Naive thymus-derived CD8-positive, alpha-beta T cell (primary cell): ENCODE measurements at regions not wholly inside any gene's neighbourhood (a gene's known extent, or its start where the extent isn't known, plus 50 kb on each side); places are given as distances from the start of the nearest gene placed in this dataset.

Experiments
- ATAC-seq, 2 donors: fragments of 150-1000 bp; cut with Tn5 transposase in 1 of 2; sonication (Bioruptor Pico), chemical (Tn5 transposase) in 1 of 2; 1 replicate in 1 of 2; 2 replicates in 1 of 2; pipeline ENCODE4 v1.10.0; 2021; ENCODE audit warnings: mild to moderate bottlenecking in 2 of 2, moderate library complexity in 2 of 2
- POLR2A ChIA-PET: fragments of 350-600 bp; sonication (Branson Sonifier 250); formaldehyde crosslinking; loops from one replicate; lab custom pipeline; 2021; ENCODE audit warnings: antibody characterized with exemption; lab: Charles Lee
- DNase-seq, 10 donors: peaks; one replicate each; pipeline versions ENCODE4 v3.0.0 to v3.0.0-alpha.2; 2020 to 2022
- H3K27ac Mint-ChIP-seq, 10 donors: one replicate each; pipeline ENCODE4 v1.8.0; 2020 to 2022; ENCODE audit warnings: mild to moderate bottlenecking in 10 of 10, mixed read lengths in 10 of 10, moderate library complexity in 4 of 10, inconsistent platforms in 1 of 10
- H3K27me3 Mint-ChIP-seq, 5 donors: one replicate each; pipeline ENCODE4 v1.8.0; 2021 to 2022; ENCODE audit warnings: mixed read lengths in 5 of 5
- H3K36me3 Mint-ChIP-seq, 3 donors: one replicate each; pipeline ENCODE4 v1.8.0; 2020 to 2022; ENCODE audit warnings: mixed read lengths in 3 of 3, mild to moderate bottlenecking in 2 of 3, inconsistent platforms in 1 of 3
- H3K4me1 Mint-ChIP-seq, 4 donors: one replicate each; pipeline ENCODE4 v1.8.0; 2021 to 2022; ENCODE audit warnings: mixed read lengths in 4 of 4
- H3K4me3 Mint-ChIP-seq, 10 donors: one replicate each; pipeline ENCODE4 v1.8.0; 2020 to 2022; ENCODE audit warnings: mild to moderate bottlenecking in 10 of 10, mixed read lengths in 10 of 10, moderate library complexity in 6 of 10, inconsistent platforms in 1 of 10
- H3K9me3 Mint-ChIP-seq, 9 donors: one replicate each; pipeline ENCODE4 v1.8.0; 2020 to 2022; ENCODE audit warnings: mixed read lengths in 9 of 9, mild to moderate bottlenecking in 3 of 9, inconsistent platforms in 1 of 9, moderate library complexity in 1 of 9

- Mint-ChIP-seq H3K9me3 (peaks cover 0 to 2% (median 0%) of the 10 kb centered on the region in 9 donors), H3K27me3 (peaks cover 4 to 31% (median 21%) of the 10 kb centered on the region in 5 donors), H3K4me3 (no peak overlapping the region), H3K4me1 (peaks cover 0 to 11% (median 2%) of the 10 kb centered on the region in 4 donors), H3K27ac (no peak overlapping the region), H3K36me3 (no peaks in the 10 kb centered on the region)
- no peak for DNase-seq
- ATAC-seq = no peak
- POLR2A ChIA-PET = no interaction called here
Observed at GRCh38 chr16:79328402-79329165, 272.0 kb downstream of the MAF start.

GRCh38 chr16:79327836-79328235, 272.7 kb downstream of the MAF start:
- H3K36me3 Mint-ChIP-seq = no peaks in the 10 kb centered on the region
- POLR2A ChIA-PET = no interaction called here
- H3K27me3 Mint-ChIP-seq = peaks cover 4 to 39% (median 21%) of the 10 kb centered on the region in 5 donors
- H3K4me3 Mint-ChIP-seq = no peak overlapping the region
- no peak overlapping the region for H3K27ac Mint-ChIP-seq
- peaks cover 0 to 2% (median 0%) of the 10 kb centered on the region in 9 donors for H3K9me3 Mint-ChIP-seq
- peaks cover 0 to 11% (median 2%) of the 10 kb centered on the region in 4 donors for H3K4me1 Mint-ChIP-seq
- DNase-seq = no peak
- no peak for ATAC-seq

GRCh38 chr16:79326549-79326948, 274.0 kb downstream of the MAF start:
- DNase-seq (no peak), ATAC-seq (no peak)
- peaks cover 0 to 11% (median 2%) of the 10 kb centered on the region in 4 donors for H3K4me1 Mint-ChIP-seq
- no peaks in the 10 kb centered on the region for H3K36me3 Mint-ChIP-seq
- peaks cover 8 to 52% (median 23%) of the 10 kb centered on the region in 5 donors for H3K27me3 Mint-ChIP-seq
- peaks cover 0 to 2% (median 0%) of the 10 kb centered on the region in 9 donors for H3K9me3 Mint-ChIP-seq
- H3K27ac Mint-ChIP-seq = no peak overlapping the region
- POLR2A ChIA-PET = no interaction called here
- no peak overlapping the region for H3K4me3 Mint-ChIP-seq

GRCh38 chr16:79325226-79325945, 275.2 kb downstream of the MAF start:
- Mint-ChIP-seq H3K27ac (no peak overlapping the region), H3K27me3 (peaks cover 12 to 61% (median 24%) of the 10 kb centered on the region in 5 donors), H3K9me3 (peaks cover 0 to 2% (median 0%) of the 10 kb centered on the region in 9 donors), H3K4me3 (no peak overlapping the region), H3K36me3 (no peaks in the 10 kb centered on the region), H3K4me1 (peaks cover 0 to 11% (median 2%) of the 10 kb centered on the region in 4 donors)
- ATAC-seq (no peak), DNase-seq (no peak)
- POLR2A ChIA-PET = no interaction called here

- no peak overlapping the region for H3K27ac Mint-ChIP-seq
- POLR2A ChIA-PET = no interaction called here
- peaks cover 13 to 65% (median 36%) of the 10 kb centered on the region in 5 donors for H3K27me3 Mint-ChIP-seq
- ATAC-seq (no peak), DNase-seq (no peak)
- no peaks in the 10 kb centered on the region for H3K36me3 Mint-ChIP-seq
- H3K4me3 Mint-ChIP-seq = no peak overlapping the region
- H3K4me1 Mint-ChIP-seq = peaks cover 0 to 11% (median 3%) of the 10 kb centered on the region in 4 donors
- H3K9me3 Mint-ChIP-seq = peaks cover 0 to 2% (median 0%) of the 10 kb centered on the region in 9 donors
Observed at GRCh38 chr16:79320956-79321355, 279.6 kb downstream of the MAF start.

GRCh38 chr16:79318143-79318899, 282.2 kb downstream of the MAF start:
- H3K9me3 Mint-ChIP-seq = no peaks in the 10 kb centered on the region
- peaks cover 15 to 62% (median 33%) of the 10 kb centered on the region in 5 donors for H3K27me3 Mint-ChIP-seq
- DNase-seq (no peak), ATAC-seq (no peak)
- H3K27ac Mint-ChIP-seq = no peak overlapping the region
- H3K4me3 Mint-ChIP-seq = no peak overlapping the region
- H3K36me3 Mint-ChIP-seq = no peaks in the 10 kb centered on the region
- POLR2A ChIA-PET = no interaction called here
- peaks cover 0 to 9% (median 0%) of the 10 kb centered on the region in 4 donors for H3K4me1 Mint-ChIP-seq

GRCh38 chr16:79317521-79317920, 283.0 kb downstream of the MAF start:
- POLR2A ChIA-PET = no interaction called here
- DNase-seq (no peak), ATAC-seq (no peak)
- Mint-ChIP-seq H3K4me3 (no peak overlapping the region), H3K4me1 (peaks cover 0 to 9% (median 0%) of the 10 kb centered on the region in 4 donors), H3K9me3 (no peaks in the 10 kb centered on the region), H3K27me3 (peaks cover 18 to 54% (median 37%) of the 10 kb centered on the region in 5 donors), H3K27ac (no peak overlapping the region), H3K36me3 (no peaks in the 10 kb centered on the region)

- Mint-ChIP-seq H3K27ac (no peak overlapping the region), H3K27me3 (peaks cover 15 to 49% (median 36%) of the 10 kb centered on the region in 5 donors), H3K9me3 (no peaks in the 10 kb centered on the region), H3K4me1 (peaks cover 0 to 9% (median 0%) of the 10 kb centered on the region in 4 donors), H3K36me3 (no peaks in the 10 kb centered on the region), H3K4me3 (no peak overlapping the region)
- POLR2A ChIA-PET = no interaction called here
- ATAC-seq = no peak
- no peak for DNase-seq
Observed at GRCh38 chr16:79317026-79317425, 283.5 kb downstream of the MAF start.

- H3K27ac Mint-ChIP-seq = no peak overlapping the region
- no peak overlapping the region for H3K4me3 Mint-ChIP-seq
- ATAC-seq = no peak
- DNase-seq = no peak
- POLR2A ChIA-PET = no interaction called here
- H3K9me3 Mint-ChIP-seq = no peaks in the 10 kb centered on the region
- H3K36me3 Mint-ChIP-seq = no peaks in the 10 kb centered on the region
- peaks cover 13 to 44% (median 32%) of the 10 kb centered on the region in 5 donors for H3K27me3 Mint-ChIP-seq
- peaks cover 0 to 9% (median 0%) of the 10 kb centered on the region in 4 donors for H3K4me1 Mint-ChIP-seq
Observed at GRCh38 chr16:79316004-79316458, 284.5 kb downstream of the MAF start.

GRCh38 chr16:79312502-79312901, 288.0 kb downstream of the MAF start:
- ATAC-seq = no peak
- no peak overlapping the region for H3K4me3 Mint-ChIP-seq
- no peaks in the 10 kb centered on the region for H3K9me3 Mint-ChIP-seq
- no peak for DNase-seq
- peaks cover 0 to 11% (median 0%) of the 10 kb centered on the region in 4 donors for H3K4me1 Mint-ChIP-seq
- no peak overlapping the region for H3K27ac Mint-ChIP-seq
- H3K27me3 Mint-ChIP-seq = peaks cover 10 to 24% (median 16%) of the 10 kb centered on the region in 5 donors
- POLR2A ChIA-PET = no interaction called here
- no peaks in the 10 kb centered on the region for H3K36me3 Mint-ChIP-seq

GRCh38 chr16:79310710-79311109, 289.8 kb downstream of the MAF start:
- H3K27me3 Mint-ChIP-seq = peaks cover 4 to 20% (median 9%) of the 10 kb centered on the region in 5 donors
- H3K36me3 Mint-ChIP-seq = no peaks in the 10 kb centered on the region

GRCh38 chr16:79309606-79310005, 290.9 kb downstream of the MAF start:
- H3K4me1 Mint-ChIP-seq = peaks cover 0 to 3% (median 0%) of the 10 kb centered on the region in 4 donors
- ATAC-seq (no peak), DNase-seq (no peak)
- H3K9me3 Mint-ChIP-seq = no peaks in the 10 kb centered on the region
- no peak overlapping the region for H3K27ac Mint-ChIP-seq
- H3K27me3 Mint-ChIP-seq = peaks cover 2 to 18% (median 13%) of the 10 kb centered on the region in 5 donors
- POLR2A ChIA-PET = no interaction called here
- H3K36me3 Mint-ChIP-seq = no peaks in the 10 kb centered on the region
- H3K4me3 Mint-ChIP-seq = no peak overlapping the region

More at GRCh38 chr16:79310710-79311109, 289.8 kb downstream of the MAF start:
- ATAC-seq (no peak), DNase-seq (no peak)
- Mint-ChIP-seq H3K4me3 (no peak overlapping the region), H3K27ac (no peak overlapping the region), H3K4me1 (peaks cover 0 to 4% (median 0%) of the 10 kb centered on the region in 4 donors), H3K9me3 (no peaks in the 10 kb centered on the region)
- POLR2A ChIA-PET = no interaction called here
